ENCODE measurements at regions not wholly inside any gene's neighbourhood (a gene's known extent, or its start where the extent isn't known, plus 50 kb on each side); places are given as distances from the start of the nearest gene placed in this dataset.

DNA sequence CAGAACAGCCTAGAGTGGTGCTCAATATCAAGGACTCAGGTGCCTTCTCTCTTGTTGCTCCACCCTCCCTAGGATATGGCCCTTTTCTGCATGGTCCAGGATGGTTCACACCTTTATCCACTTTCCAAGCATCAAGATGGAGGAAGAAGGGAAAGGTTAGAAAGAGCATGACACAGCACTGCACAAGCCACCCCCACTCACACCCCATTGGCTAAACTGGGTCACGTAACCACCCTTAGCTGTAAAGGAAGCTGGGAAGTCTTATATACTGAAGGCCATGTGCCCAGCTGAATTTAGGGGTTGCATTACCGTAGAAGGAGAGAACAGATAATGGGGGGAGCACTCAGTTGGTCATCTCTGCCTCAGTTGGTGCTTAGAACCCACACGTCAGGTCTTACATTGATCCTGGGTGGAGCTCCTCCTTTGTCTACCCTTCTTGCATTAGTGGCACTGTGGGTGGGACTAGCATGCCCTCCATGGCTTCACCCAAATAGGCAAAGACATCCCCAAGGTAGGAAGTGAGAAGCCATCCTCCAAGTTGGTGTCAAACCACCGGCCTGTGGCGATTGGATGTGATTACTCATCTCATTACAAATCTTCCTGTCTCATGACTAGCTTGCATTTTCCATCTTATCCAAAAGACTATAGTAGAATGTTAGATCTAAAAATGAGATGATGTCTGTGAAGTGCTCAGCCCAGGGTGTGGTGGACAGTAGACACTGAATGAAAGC is 248.5 kb downstream of the HAUS1 start:
- no peak for DNase-seq

DNA sequence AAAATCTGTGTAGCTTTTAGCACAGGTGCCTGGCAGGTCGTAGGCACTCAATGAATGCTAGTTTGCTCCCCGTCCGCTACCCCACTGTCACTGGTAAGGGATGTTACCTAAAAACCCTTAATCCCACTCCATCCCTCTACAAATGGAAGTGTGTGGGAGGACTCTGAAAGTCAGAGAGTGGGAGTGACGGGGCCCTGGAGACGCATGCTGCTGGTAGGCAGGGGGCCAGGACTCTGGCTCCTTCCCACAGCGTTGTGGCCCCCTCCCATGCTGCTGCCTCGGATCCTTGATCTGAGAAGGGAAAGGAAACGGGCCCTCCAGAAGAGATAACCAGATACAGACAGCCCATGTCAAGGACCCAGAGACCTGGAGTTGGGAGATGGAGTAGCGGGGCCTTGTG is 249.3 kb downstream of the HAUS1 start:
- no peak for DNase-seq

DNA sequence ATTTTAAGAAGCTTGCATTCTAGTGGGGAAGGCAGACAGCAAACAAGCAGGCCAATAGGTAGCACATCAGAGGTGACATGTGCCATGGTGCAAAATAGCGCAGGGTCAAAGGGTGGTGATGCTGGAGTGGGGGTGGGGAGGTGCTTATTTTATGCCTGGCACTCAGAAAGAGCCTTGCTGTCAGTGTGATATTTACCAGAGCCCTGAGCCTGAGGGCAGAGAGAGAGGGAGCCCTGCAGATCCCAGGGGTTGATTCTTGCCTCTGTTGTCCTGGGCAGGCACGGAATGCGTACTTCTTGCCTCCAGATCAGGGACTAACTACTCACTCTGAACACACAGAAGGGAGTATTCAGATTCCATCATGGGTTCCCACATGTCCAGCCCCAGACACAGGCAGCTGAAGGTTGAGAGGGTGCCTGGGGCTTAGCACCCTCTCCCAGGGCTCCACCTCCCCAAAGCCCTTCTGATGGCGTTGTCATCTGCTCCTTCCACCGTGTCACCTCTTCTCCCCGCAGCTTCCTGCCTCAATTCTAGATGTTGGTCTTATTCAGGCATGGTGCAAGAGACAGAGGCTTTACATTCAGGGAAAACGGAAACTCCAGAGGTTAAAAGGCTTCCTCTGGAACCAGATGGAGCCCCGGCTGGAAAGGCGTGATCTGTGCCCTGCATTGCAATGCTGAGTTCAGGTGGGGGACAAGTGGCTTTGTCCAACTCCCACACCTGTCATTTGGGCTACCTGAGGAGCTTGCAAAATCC is 252.3 kb downstream of the HAUS1 start:
- no peak for DNase-seq

DNA sequence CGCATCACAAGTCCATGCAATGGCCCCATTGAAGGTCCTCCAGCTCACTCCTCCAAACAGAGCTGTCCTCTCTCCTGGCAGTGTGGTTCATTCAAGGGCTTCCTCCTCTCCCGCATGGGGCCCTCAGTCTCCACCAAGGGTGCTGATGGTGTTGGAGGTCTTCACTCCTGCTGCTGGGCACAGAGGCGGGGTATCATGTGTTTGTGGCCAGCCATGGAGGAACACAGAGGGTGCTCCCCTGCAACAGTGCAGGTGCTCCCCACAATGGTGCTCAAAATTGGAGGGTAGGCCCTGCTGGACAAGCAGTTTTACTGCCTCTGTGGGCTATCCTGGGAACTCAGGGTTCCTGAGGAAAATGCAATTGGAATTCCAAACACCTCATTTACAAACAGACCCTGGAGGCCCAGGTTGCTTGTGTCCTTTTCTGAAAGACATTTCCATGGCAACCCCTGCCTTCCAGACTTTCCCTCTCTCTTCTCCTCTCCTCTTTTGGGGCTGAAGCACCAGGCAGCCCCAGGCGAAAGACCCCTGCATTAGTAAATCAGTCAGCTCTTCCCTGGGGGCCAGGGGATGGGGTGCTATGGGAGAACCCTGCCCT is 256.0 kb downstream of the HAUS1 start:
- no peak for DNase-seq

DNA sequence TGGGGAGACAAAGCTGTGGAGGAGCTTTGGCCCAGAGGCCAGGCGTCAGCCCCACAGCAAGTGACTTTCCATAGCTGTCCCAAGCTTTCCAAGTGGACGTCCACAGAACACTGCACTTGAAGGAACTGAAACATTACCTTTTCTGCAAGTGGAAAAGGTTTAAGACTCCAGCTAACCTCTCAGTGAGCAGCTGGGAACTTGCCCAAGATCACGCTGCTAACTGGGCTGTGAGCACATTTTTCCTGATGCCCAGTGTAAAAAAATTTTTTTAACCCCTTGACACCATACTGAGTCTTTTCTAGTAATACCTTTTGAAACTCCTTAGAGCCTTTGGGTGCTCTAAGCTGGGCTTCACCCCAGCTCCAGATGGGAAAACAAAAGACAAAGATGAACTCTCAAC is 256.7 kb downstream of the HAUS1 start:
- no peak for DNase-seq

DNA sequence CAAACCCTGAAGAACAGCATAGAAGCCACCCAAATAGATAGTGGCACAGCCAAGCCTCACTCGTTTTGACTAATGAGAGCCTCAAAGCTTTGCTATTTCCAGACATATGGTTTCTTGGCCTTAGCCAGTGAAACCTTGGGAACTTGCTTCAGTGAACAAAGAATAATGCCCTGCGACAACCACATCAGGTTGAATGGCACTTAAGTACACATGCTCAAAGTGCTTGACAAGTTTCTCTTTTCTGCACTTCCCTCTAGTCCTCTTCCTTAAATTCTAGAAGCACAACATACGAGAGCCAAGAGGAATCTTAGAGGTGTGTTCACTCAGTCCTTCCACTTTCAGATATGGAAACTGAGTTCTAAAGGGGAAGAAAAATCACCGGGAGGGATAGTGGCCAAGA is 258.3 kb downstream of the HAUS1 start:
- no peak for DNase-seq

DNA sequence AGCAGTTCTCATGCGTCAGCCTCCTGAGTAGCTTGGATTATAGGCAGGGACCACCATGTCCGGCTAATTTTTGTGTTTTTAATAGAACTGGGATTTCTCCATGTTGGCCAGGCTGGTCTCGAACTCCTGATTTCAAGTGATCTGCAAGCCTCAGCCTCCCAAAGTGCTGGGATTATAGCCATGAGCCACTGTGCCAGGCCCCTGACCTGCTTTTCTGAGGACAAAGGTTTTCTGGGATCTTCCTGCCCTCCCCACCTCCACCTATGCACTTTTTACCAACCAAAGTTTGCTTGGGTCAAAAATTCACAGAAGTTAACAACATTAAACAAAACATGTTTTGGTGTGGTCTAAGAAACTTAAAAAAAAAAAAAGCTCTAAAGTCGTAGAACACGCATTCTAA is 259.9 kb downstream of the HAUS1 start:
- no peak for DNase-seq

DNA sequence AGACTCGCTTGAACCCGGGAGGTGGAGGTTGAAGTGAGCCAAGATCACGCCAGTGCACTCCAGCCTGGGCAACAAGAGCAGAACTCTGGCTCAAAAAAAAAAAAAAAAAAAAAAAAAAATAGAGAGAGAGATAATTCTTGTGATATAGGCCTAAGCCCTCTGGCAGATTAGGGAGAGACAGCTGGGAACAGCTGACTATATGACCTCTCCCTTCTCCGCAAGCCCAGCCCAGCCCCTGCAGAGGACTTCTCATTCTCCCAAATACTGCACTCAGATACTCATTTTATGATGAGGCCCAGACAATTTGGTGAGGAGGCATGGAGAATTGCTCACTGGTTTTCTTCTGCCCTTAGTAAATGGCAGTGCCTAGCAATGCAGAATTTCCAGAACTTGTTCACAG is 262.0 kb downstream of the HAUS1 start:
- no peak for DNase-seq

DNA sequence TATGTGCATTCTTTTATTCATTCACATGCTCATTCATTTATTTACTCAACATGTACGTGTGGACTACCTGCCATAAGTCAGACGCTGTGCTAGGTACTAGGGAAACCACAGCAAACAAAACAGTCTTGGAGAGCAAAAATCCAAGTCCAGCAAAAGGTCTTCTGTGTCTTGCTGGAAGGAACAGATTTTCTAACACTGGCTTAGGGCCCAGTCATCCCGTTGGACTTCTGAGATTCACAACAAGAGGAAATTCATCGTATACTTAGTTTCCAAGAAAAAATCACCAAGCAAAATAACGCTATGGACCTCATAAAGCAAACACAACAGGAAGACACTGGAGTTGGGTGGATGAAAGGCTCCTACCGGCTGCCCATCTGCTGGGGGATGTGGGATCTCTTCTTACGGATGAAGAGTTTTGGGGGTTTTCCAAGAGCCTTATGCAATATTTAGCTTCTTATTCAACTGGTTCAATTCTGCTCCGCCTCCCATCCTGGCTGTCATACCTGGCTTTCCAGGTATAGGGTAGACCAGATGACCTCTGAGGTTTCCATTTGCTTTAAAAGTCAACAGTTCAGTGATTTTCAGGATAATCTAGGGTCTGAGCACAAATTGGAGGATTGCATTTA is 262.7 kb downstream of the HAUS1 start:
- DNase-seq: no peak

DNA sequence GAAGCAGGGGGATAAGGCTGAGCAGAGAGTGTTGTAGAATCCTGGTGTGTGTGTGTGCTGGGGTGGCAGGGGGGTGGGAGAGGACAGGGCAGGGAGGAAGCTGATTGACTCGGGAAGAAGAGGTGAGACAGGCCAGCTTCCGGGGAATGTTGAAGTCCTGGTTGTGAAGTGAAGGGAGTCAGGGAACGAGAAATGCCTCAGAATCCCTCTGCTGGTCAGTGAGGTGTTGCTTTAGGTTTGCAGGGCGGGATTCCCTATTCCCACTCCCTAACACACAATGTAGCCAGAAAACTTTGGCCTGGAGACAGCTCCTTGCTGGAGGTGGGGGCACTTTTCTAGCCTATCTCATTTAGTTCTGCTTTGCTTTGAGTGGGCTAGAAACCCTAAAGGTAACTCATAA is 265.1 kb downstream of the HAUS1 start:
- DNase-seq: no peak

DNA sequence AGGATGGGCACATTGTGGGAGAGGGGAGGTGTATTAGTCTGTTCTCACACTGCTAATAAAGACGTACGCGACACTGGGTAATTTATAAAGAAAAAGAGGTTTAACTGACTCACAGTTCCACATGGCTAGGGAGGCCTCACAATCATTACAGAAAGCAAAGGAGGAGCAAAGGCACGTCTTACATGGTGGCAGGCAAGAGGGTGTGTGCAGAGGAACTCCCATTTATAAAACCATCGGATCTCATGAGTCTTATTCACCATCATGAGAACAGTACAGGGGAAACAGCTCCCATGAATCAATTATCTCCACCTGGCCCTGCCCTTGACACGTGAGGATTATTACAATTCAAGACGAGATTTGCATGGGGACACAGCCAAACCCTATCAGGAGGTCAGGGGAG is 266.7 kb downstream of the HAUS1 start:
- no peak for DNase-seq

DNA sequence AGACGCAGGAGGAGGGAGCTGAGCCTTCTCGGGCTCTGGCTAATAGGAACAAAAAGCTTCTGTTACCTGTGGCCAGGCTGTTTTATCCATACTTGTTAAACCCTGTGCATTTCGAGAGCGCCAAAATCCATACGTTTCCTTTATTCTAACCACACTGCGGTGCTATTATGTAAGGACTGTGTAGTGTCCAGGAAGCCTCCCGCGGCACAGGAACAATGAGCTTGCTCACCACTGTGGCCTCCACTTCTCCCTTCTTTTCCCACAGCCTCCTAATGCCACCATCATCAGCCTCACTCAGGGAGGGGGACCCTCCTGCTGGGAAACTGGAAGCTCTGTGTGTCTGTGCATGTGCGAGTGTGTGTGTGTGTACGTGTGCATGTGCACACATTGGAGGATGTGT is 268.5 kb downstream of the HAUS1 start:
- DNase-seq: no peak

DNA sequence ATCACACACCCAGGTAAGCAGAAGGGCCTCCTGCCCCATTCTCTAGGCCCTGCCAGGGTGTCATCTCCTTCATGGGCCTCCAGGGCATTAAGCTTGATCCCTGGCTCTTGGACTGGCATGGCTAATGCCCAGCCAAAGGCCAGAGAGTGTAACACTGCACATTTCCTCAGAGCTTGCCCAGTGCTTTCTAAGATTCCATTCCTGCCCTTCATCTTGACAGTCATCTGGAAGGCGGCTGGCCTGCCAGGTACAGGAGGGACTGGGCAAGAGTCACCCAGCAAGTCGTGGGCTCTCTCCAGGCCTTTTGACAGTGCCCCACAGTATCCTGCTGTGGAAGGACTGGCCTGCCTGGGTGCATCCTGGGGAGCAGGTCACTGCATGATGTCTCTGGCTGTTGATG is 268.9 kb downstream of the HAUS1 start:
- no peak for DNase-seq

DNA sequence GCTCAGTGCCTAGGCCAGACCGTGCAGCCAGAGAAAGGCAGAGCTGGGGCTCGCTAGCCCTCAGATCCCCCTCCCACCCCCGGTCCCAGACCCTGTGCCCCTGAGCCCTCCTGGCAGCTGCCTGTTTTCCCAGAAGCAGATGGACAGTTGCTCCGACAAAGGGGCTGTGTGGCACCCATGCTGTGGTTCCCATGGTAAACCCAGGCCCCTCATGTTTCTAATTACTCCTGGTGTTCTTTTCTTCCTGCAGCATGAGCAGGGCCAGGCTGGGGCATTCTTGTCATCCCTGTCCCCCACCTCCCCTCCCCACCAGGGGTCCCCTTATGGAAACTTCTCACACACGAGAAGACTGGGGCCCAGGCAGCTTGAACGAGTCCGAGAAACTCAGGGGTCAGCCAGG is 269.6 kb downstream of the HAUS1 start:
- no peak for DNase-seq

DNA sequence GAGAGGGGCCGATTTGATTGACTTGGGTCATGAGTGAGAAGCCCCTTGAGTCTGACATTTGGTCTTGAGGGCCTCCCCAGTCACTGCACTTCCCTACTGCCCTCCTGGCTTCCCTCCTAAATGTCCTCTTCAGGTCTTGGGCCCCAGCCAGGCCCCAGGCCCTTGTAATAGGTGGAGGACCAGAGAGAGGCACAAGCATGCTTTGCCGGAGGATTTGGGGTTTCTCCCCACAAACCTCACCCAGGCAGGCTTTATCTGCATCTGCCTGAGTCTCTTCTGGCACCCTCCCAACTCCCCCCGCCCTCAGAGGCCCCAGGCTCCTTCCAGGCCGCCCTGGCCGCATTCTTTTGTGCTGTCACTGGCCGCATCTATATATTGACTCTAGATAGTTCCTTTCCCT is 270.7 kb downstream of the HAUS1 start:
- DNase-seq: peak; percentile 38

DNA sequence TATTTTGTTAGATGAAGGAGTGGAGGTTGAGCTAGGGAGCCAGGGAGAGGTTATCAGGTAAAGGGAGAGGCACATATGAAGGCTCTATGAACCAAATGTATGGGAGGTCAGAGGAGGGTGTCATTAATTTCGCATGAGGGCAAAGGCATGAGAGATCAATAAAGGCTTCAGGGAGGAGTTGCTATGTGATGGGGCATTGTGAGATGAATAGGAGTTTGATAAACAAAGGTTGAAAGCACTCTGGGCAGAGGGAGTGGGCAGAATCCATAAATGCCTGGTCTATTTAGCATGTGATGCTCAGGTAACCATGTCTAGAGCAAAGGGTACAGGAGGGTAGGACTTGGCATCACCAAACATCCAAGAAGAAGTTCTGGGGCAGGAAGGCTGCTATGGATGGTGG is 273.4 kb downstream of the HAUS1 start:
- no peak for DNase-seq

DNA sequence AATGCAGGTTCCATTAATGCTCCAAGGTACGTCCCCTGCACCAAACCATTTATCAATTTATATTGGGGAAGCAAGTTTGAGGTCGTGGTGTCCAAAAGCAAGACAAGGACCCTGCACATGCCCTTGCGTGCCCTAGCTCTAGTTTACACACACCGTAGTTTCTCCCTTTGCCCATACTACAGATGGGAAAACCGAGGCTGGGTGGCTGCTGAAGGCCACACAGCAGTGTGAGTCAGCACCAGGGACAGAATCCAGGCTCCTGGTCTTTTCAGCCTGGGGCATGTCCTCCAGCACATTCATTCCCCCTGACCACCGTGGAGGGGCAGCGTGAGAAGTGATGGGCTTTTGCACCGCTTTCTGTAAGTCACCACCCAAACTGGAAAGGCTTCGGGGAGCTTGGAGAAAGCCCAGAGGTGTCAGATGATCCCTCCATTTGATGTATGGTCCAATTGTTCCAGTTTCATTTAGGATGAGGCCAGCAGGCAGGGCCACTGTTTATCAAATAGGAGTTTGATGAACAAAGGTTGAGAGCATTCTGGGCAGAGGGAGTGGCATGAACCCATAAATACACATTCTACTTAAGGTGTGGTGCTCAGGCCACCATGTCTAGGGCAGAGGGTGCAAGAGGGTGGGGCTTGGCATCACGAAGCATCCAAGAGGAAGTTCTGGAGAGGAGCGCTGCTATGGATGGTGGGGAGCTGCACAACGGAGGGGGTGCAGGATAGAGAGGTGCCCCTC is 274.1 kb downstream of the HAUS1 start:
- DNase-seq: no peak

DNA sequence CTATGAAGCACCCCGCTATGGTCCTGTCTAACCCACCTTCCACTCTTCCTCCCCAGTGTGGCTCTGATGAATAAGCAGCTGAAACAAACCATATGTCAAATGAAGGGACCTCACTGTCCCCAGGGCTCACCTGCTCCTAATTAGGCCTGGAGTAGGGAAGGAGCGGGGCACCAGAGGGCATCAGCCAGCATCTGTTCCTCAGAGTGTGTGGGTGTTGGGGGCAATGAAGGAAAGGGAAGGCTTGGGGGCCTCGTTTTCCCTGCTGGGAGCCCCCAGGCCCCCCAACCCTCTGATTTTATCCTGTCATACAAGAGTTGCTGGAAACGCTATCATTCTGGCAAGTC is 274.7 kb downstream of the HAUS1 start:
- no peak for DNase-seq

DNA sequence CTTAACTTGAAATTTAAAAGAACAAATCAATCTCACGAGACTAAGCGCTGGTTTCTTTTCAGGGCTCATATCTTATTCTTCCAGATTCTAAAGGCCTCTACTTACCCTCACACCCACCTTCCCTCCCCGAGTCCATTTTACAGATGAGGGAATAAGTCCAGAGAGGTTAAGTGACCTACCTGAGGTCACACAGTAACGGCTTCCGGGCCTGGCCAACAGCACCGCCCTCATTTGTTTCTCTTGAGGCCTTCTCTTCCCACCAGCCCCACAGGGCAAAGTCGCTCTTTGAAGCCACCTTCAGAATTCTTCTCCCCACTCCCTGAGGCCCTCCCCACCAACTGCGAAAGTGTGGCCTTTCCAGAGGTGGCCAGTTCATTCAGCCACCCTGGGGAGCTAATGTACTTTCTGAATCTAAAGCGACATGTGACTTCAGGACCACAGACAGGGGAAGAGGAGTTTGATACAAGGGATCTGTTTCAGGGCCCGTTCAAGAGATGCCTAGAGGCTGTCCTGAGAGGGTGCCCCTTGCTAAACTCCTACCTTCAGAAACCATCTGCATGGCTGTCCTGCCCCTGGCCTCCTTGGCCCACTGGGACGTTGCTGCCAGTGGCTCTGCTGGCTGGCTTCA is 275.3 kb downstream of the HAUS1 start:
- DNase-seq: no peak

DNA sequence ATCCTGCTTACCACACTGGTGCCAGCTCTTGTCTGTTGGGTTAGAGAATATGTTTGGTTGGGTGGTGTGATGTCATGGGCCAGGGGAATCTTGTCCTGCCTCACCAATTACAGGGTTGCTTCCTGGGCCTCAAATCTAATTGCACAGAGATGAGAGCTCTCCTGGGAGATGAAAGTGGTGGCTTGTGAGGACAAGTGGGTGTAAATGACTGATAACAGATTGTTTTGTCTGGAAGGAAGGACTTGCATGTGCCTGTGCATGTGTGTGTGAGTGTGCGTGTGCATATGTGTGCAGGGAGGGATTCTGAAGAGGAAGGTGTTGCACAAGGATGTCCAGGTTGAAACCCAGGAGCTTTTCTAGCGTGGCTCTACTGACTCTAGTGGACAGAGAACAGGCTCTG is 271.9 kb downstream of the LOXHD1 start:
- DNase-seq: no peak

DNA sequence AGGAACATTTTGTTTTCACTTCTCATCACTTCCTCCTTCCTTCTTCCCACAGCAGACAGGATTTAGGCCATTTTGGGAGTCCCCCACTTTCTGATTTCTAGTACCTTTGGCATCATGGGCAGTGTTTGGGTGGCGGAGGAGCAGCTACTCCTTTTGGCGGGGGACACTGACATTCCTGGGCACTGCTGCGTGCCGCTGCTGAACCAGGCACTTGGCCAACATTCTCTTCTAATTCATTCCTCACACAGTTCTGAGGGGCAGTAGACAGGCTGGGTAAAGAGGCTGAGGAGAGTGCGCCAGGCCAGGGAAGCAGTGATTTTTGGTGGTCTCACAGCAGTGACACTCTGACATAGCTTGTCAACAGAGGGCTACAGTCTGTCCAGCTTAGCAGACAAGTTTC is 270.2 kb downstream of the LOXHD1 start:
- DNase-seq: no peak

DNA sequence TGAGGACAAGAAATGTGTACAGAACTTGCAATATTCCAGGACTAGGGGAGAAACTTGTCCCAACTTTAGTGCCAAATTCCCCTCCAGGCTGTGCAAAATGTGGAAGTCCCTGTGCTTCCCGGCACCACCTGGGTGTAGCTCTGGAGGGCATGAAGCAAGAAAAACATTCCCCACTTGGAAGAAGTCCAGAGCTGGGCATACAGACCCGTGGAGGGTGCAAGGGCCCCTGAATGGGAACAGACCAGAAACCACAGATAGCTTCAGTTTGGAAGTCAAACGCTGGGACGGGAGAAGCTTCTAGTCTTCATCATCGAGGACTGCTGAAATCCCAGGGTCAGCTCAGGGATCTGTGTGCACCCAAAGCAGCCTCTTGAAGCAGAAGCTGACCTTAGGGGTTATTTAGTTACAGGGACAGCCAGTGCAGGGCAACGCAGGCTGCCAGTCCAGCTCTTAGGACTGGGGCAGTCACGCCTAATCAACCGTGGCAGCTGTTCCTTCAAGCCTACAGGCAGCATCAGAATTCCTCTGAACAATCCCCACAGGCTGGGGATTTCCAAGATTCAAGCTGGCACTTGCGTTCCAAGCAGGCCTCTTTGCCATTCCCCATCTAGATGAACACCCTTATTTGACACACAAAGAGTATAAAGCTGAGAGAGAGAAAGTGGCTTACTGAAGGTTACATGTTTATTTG is 269.4 kb downstream of the LOXHD1 start:
- DNase-seq: no peak

Data from hematopoietic multipotent progenitor cell treated with erythropoietin and hydrocortisone succinate and interleukin-3 and kit ligand, for 8 days (in vitro differentiated cells).